GM21515 (cell line): ENCODE measurements at regions not wholly inside any gene's neighbourhood (a gene's known extent, or its start where the extent isn't known, plus 50 kb on each side); places are given as distances from the start of the nearest gene placed in this dataset.
A peak's percentile ranks its signal among the peaks of the same experiment; 100 is the strongest.
"Not testable (repeated sequence)": the region's sequence is repeated elsewhere in the genome, so short reads cannot be mapped to it uniquely, and the experiment has no call there.

Source experiments
- ATAC-seq: cut with Tn5 transposase; IDR thresholded peaks from one replicate; pipeline ENCODE4 v1.9.1; 2021; ENCODE audit not compliant: unreplicated experiment

DNA sequence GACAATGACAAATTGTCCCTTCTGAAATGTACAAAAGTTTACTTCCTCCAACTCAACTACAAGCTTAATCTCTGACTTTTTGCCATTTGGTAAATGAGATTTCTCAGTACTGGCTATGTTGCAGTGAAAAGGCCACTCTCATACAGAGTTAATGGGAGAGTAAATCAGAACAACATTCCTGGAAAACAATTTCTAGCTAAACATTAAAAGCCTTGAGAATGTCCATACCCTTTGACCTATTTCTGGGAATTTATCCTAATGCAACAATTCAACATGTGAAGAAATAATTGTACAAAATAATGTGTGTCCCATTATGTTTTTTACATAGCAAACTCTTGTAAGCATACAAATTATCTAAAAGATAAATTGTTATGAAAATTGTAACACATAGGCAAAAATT is 56.3 kb upstream of the SPEF2 start:
- ATAC-seq = no peak

DNA sequence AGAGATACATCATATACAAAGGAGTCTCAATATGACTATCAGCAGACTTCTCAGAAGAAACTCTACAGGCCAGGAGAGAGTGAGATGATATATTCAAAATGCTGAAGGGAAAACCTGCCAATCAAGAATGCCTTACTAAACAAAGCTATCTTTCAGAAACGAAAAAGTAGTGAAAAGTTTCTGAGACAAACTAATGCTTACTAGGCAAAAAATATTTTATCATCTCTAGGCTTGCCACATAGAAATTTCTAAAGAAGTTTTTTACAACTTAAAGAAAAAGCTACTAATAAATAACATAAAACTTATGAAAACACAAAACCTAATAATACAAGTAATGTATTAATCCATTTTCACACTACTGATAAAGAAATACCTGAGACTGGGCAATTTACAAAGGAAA is 59.9 kb upstream of the SPEF2 start:
- no peak for ATAC-seq

DNA sequence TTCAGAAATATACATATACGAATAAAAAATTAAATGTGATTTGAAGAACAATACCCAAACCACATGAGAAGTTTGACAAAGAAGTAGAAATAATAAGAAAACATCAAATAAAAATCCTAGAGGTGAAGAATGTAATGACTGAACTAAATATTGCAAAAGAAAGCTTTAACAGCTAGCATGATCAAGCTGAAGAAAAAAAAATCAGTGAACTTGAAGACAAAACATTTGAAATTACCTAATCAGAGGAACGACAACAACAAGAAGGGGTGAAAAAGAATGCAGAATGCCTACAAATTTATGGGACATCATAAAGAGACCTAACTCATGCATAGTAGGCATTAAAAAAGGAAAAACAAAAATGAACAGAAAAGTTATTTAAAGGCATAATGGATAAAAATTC is 60.5 kb upstream of the SPEF2 start:
- no peak for ATAC-seq

DNA sequence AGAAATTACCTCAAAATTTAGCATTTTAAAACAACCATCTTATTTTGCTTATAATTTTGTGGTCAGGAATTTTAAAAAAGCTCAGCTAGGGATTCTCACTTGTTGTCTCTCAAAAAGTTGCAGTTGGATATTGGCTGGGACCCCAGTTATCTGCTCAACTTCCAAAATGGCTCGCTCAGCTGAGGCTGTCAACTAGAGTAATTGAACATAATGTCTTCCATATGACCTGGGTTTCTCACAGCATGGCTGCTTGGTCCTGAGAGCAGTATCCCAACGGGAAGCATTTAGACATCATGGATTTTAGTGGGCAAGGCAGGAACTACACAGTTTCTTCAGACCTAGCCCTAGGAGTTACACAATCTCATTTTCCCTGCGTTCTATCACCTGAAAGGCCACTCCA is 63.6 kb upstream of the SPEF2 start:
- ATAC-seq = no peak

DNA sequence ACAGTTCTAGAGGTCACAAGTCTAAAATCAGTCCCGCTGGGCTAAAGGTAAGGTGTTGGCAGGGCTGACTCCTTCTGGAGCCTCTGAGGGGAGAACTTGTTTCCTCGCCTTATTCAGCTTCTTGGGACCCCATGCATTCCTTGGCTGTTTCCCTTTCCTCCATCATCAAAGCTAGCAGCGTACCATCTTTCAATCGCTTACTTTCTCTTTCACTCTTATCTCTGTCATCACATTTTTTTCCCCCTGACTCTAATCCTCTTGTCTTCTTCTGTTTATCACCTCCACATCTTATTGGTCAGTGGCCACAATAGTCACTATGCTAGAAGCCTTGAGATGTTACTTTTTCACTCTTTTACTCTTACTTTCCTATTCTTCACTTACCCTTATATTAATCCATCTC is 72.5 kb upstream of the SPEF2 start:
- no peak for ATAC-seq

DNA sequence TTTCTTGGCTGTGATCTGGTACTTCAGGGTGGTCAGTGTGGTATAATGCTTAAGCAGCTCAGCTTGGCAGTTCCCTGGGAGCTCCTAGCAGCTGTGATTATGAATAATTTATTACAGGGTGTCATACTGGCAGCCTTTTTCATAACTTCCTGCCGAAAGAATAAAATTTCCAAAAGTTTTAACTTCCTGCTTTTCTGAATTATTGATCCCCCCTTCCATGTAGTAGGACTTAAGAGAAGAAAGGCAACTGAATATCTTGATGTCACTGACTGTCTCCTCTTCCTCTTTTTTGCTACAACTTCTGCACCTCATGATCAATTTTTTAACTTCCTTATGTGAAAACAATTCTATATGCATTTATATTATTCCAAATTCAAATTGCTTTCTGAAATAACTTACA is 74.3 kb upstream of the SPEF2 start:
- ATAC-seq = no peak

DNA sequence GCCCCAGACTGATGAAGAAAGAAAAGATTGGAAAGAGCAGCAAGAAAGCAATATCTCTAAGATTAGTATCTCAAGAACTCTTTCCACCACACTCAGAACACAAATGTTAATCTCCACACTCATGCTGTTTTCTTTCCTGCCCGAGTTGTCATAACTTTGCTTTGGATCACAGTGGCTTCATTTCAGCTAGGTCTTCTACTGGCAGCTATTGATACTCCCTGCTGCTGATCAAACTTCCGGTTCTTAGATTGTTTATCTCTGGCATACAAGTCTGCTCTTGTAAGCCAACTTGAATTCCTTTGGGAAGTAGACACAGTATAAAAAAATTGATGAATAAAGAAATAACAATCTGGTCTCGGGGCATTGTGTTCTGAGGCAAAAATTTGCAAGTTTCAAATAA is 77.7 kb upstream of the SPEF2 start:
- no peak for ATAC-seq

DNA sequence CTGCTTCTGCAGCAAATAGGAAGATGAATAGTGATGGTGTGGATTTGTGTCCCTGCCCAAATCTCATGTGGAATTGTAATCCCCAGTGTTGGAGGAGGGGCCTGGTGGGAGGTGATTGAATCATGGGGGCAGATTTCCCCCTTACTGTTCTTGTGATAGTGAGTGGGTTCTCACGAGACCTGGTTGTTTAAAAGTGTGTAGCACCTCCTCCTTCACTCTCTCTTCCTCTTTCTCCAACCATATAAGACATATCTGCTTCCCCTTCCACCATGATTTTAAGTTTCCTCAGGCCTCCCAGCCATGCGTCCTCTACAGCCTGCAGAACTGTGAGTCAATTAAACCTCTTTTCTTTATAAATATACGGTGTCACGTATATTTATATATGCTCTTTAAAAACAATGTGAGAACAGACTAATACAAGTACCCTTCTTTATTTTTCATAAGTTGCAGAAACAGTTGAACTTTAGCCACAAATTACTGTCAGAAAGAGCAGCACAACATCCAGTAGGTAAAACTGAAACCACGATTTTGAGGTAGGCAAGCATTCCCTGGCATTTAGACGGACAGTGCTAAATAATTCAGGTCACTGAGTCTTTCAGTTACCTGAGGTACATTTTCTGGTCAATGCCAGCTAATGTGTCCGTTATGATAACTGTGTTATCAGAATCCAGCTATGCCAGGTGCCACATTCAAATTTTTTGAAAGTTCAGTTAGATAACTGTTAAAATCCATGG is 79.3 kb upstream of the SPEF2 start:
- ATAC-seq = no peak

DNA sequence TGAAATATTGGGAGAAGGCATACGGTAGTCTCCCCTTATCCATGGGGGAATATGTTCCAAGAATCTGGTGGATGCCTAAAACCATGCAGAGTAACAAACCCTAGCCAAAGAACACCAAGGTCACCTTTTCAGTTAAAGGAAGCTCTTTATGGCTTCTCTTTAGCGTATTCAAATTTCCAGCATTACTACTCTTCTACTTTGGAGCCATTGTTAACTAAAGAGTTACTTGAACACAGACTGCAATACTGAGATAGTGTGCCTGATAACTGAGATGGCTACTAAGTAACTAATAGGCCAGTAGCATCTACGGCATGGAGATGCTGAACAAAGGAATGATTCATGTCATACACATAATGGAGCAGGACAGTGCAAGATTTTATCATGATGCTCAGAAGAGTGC is 84.5 kb upstream of the SPEF2 start:
- ATAC-seq = no peak

DNA sequence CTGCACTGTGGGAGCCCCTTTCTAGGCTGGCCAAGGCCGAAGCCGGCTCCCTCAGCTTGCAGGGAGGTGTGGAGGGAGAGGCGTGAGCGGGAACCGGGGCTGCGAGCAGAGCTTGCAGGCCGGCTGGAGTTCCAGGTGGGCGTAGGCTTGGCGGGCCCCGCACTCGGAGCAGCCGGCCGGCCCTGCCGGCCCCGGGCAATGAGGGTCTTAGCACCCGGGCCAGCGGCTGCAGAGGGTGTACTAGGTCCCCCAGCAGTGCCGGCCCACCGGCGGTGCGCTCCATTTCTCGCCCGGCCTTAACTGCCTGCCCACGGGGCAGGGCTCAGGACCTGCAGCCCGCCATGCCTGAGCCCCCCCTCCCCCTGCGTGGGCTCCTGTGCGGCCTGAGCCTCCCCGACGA is 86.1 kb upstream of the SPEF2 start:
- ATAC-seq = not testable (repeated sequence)

DNA sequence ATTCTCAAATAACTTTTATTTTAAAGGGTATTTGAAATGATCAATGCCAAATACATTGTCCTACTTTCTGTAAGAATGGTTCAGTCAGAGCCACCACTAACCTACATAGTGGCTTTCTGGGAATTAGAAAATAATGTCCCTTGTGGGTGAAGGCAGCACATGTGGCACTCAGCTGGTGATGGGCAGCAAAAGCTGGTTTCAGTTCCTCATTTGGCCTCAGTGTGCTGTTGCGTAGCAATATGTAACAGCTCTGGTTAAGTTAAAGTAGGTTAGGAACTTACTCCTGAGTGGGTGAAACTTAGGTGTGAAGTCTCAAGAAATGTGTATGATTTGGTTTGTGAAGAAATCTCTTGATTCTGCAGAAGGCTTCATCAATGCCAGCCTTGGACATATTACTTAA is 99.6 kb upstream of the SPEF2 start:
- ATAC-seq = peak; percentile 55

DNA sequence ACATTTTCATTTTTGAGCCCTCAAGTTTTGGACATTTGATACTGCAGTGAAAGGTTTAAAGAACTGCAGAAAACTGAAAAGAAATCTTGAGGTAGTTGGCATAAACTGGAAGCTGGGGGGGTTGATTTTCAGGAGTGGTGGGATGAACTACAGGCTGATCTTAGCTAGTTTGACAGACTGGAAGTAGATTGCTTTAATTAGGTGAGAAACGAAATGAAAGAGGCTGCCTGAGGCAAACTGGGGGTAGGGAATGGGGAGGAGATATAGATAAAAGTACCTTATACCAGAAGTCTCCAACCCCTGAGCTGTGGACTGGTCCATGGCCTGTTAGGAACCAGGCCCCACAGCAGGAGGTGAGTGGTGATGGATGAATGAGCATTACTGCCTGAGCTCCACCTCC is 101.4 kb upstream of the SPEF2 start:
- ATAC-seq = no peak

DNA sequence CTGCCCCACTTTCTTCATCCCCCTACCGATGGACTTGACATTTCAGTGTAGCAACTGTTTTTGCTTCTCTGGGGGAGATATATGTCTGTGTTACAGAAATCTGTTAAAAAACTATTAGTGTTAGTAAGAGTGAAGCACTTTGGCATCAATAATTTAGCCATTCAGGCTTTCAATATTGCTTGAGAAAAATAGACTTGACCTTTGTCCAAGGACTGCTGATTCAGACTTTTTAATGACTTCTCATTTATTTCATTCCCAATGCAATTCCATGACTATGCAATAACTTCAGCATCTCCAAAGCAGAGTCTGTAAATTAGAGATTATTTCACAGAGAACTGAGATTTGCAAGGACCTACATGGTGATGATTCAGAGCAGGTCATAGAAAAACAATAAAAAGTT is 104.1 kb upstream of the SPEF2 start:
- no peak for ATAC-seq

DNA sequence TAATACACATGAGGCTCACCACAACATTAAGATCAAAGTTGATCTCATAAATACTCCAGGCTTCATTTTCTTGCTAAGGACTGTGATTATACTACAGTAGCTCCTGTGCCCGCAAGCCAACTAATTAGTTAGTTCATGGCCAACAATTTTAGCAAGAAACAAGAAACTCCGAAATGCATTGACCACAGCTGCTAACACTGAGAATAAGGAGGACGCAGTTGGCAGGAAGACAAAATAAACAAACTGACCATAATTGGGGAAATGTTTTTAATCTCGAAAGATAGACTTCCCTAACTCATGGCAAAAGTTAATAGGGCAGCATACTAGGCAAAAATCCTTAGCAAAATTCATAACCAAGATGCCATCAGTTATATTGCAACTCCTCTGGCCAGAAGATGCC is 115.5 kb upstream of the SPEF2 start:
- no peak for ATAC-seq

DNA sequence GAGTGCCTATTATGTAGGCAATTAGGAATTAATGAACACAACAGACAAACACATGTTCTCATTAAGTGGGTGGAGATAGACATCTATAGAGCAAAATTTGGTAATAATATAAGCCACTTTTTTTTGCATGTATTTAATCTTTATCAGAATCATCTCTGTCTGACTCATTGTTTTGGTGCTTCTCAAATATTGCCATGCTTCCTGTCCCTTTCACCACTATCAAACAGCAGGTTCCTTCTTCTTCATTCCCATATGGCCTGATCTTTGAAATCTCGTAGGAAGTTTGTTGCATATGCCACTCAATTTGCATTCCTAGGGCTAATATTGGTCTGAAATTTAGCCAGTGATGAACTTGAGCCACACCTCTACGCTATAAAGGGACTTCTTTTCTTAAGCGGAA is 128.9 kb upstream of the SPEF2 start:
- ATAC-seq = no peak

DNA sequence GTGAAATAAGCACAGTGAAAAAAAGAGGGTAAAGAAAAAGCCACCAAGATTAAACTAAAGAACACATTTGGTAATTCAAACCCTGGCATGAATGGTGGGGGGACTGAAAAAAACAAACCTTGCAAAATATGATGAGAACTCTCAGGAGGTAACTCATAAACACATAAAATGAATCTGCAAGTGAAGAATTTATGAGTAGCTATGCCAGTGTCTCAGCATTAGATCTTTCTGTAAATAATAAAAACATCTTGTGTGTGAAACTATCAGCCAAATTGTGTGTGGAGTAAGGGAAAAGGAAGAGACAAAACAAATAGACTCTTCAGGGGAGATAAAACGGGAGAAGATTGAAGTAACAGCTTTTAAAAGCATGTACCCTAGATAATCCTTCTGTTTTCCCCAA is 129.6 kb upstream of the SPEF2 start:
- ATAC-seq = no peak

DNA sequence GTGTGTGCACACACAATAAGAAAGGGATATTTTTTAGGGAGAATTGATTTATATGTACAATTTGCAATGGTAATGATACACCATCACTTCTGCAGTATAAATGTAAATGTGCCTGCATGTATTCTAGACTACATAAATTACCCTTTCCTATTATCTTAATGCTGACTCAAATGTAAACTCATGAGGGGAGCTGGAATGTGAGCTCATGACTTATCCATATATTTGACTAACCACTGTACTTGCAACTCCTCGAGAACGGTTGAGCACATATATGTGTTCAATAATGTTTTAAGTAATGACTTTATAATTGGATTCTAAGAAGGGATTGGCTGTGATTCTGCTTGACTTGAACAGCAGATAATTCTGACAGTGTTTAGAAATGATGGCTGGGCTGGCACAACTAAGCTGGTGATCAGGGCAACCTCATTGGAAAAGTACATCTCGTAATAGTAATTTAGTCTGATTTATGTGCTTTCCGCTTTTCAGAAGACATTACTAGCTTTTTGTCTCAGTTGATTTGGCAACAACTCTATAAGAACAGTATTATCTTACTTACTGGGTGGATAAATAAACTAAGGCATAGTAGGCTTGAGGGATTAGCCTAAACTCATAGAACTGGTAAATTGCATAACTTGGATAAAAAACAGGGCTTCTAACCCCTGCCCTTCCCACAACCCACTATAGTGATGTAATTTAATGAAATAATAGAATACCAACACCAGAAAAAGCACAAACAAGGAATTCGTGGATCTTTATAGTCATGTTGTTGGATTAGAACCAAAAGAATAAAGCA is 130.2 kb upstream of the SPEF2 start:
- no peak for ATAC-seq

DNA sequence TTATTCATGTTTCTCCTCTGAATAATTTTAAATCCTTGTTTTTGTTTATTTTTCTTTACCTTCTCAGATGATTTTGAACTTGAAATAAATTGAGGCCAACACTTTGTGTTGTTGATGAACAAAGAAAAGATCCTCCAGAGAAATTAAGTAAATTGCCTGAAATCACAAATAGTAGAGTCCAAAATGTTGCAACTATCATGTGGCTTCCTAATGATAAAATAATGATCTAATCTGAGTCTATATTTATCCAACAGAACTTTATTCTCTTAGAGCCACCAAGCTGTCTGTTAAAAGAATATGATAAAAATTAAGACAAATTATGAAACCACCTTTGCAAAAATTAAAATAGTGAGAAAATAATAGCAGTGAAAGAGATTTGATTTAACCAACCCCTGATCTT is 132.2 kb upstream of the SPEF2 start:
- ATAC-seq = no peak

DNA sequence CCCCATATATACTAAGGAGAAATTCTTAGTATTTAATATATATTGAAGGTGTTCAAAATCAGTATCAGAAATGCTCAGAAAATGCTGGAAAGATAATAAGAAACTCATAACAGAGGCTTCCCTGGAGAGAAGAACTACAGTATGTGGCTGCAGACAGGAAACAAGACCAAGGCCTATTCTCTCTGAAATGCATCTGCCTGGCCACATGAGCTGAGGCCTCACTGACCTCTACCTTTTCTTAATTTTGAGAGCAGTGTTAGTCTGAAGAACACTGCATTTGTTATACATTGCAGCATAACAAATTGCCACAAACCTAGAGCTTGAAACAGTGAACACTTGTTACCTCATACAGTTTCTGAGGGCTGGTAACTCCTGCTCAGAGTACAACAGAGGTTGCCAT is 133.4 kb upstream of the SPEF2 start:
- no peak for ATAC-seq

DNA sequence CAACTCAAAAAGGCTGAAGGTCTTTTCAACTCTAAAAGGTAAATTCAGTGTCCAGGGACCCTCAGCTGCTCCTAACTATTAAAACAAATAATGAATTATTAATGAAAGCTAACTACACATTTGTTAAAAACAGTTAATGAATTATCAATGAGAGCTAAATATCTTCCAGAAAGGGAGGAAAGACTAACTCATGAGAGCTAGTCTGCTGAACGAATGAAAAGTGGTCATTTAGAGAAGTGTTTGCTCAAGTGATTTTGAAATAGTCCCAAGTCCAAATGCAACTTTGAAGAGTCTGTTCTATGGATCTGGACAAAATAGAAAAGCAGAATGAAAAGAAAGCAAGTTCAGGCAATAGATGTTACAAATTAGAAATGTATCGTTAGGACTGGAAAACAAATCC is 133.9 kb upstream of the SPEF2 start:
- ATAC-seq = no peak

DNA sequence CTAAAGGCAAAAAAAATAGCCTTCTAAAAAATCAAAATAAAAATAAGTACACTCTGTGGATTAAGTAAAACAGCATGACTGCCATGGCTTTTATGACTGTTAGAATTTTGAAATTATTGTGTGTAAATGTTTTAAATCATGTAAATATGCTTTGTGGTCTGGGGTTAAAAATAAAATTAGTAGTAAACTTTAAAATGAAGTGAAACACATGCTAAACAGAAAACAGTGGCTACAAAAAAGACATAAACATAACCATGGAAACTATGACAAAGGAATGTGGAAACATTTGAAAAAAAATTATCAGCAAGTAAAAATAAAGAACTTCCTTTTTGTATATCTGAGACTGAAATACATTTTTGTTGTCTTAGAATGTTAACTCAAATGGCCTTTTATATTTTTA is 134.5 kb upstream of the SPEF2 start:
- no peak for ATAC-seq

DNA sequence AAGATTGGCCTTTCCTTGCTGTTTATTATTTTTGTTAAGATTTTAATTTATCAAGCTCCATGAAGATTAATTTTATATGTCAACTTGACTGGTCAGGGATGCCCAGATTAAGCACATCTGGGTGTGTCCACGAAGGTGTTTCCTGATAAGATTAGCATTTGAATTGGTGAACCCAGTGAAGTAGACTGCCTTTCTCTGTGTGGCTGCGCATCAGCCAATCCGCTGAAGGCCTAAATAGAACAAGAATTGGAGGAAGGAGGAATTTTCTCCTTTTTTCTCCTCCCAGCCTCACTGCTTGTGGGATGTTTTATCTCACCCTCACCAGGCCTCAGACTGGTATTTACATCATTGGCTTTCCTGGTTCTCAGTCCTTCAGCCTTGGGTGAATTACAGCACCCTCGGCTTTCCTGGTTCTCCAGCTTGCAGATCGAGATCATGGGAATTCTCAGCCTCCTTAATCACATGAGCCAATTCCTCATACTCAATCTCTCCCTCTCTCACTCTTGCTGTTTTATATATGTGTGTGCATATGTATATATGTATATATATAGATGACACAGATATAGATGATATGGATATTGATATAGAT is 135.4 kb upstream of the SPEF2 start:
- no peak for ATAC-seq
